ENCODE measurements at regions not wholly inside any gene's neighbourhood (a gene's known extent, or its start where the extent isn't known, plus 50 kb on each side); places are given as distances from the start of the nearest gene placed in this dataset.
A peak's percentile ranks its signal among the peaks of the same experiment; 100 is the strongest.
"Not testable (repeated sequence)": the region's sequence is repeated elsewhere in the genome, so short reads cannot be mapped to it uniquely, and the experiment has no call there.

- DNase-seq (ENCODE audit: low spot score), result no peak
Observed at GRCh38 chr4:83779103-83780052, 243.5 kb downstream of the GPAT3 start.

GRCh38 chr4:83772685-83773084, 236.8 kb downstream of the GPAT3 start:
- no peak for DNase-seq (ENCODE audit: low spot score)

- DNase-seq (ENCODE audit: low spot score), result peak; percentile 84
Observed at GRCh38 chr4:83771113-83771705, 235.3 kb downstream of the GPAT3 start.

DNA sequence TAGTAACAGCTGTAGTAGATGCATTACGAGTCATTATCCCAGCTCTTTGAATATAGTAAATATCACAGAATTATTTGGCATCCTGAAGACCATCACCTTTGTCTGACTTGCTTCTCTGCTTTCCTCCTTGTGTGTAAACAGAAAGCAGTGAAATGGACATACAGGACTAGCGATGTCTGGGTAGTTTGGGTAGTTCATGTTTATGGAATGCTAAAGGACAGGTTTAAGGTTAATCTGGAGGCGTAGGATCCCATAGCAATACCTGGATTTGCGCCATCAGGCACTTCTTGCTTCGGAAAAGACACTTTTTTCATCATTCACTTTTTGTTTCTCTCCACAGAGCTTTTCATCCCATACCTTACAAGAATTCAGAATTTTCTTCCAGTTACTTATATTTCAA, 232.2 kb downstream of the GPAT3 start:
- no peak for DNase-seq (ENCODE audit: low spot score)

DNA sequence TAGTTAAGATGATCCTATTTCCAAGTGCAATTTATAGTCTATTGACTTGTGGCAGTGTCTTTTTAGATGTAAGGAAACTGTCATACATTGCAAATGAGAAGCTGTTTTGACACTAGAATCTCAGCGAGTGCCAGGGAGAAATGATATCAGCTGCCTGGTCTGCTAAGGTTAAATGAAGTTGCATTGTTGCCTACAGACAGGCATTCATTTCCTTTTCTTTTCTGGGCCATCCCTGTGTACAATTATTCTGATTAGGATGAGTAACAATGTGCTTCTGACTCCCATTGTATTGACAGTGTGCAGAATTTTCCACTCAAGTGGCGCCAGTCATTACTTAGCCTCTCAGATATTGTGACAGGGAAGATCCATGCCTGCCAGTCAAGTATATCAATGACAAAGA, 231.2 kb downstream of the GPAT3 start:
- DNase-seq (ENCODE audit: low spot score), result no peak

GRCh38 chr4:83759611-83760010, 223.7 kb downstream of the GPAT3 start:
- DNase-seq (ENCODE audit: low spot score), result no peak

- no peak for DNase-seq (ENCODE audit: low spot score)
Observed at GRCh38 chr4:83758285-83758684, 222.4 kb downstream of the GPAT3 start.

DNA sequence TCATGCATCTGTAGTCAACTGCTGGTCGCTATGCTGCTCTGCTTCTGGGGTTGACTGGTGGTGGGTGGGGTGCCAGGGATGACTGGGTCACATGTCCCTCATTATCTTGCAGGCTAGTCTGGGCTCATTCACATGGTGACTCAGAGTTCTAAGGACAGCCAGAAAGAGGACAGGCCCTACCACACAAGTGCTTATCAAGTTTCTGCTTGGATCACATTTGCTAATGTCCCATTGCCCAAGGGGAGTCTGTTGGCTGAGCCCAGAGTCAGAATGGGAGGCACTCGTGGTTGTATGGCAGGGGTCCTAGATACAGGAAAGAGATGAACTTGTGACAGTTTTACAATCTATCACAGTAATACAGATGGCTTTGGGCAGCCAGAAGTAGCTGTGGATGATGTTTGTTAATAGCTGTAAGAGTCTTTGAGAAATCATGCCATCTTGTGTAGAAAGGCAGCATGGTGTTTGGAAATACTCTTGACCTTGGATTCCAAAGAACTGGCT, 221.3 kb downstream of the GPAT3 start:
- DNase-seq (ENCODE audit: low spot score), result peak; percentile 19

DNA sequence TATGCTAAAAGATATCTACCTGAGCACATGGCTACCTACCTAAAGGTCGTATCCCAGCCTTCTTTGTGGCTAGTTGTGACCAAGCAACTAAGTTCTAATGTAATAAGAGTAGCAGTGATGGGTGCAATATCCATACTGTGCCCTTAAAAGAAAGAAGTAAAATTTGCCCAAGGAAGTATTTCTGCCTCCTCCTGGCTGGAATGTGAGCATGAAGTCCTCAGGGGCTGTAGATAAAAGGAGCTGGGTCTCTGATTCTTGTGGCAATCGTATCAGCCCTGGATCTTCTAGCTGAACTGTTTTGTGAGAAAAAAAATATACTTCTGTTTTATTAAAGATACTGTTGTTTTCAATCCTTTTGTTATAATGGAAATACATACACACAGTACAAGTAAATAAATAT, 217.4 kb downstream of the GPAT3 start:
- no peak for DNase-seq (ENCODE audit: low spot score)

- DNase-seq (ENCODE audit: low spot score), result no peak
Observed at GRCh38 chr4:83751336-83751949, 215.5 kb downstream of the GPAT3 start.

DNA sequence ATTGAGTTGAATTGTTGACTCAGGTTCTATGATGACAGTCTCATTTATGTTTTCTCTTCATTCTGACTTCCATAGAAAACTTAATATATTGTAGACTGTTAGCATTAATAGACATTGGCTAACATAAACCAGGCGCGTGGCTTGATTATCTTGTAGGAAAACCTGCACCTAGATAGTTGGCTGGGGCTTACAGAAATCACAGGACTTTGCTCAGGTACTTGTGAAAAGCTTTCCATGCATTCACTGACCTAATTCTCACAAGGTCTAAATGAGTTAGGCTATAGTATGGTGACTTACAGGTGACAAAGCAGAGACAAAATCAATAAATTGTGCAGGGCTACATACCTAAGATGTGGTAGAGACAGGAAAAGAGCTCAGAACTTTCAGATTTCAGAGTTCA, 212.8 kb downstream of the GPAT3 start:
- DNase-seq (ENCODE audit: low spot score), result no peak

GRCh38 chr4:83738895-83739294, 203.0 kb downstream of the GPAT3 start:
- DNase-seq (ENCODE audit: low spot score), result no peak

- no peak for DNase-seq (ENCODE audit: low spot score)
Observed at GRCh38 chr4:83734576-83734975, 198.7 kb downstream of the GPAT3 start.

DNA sequence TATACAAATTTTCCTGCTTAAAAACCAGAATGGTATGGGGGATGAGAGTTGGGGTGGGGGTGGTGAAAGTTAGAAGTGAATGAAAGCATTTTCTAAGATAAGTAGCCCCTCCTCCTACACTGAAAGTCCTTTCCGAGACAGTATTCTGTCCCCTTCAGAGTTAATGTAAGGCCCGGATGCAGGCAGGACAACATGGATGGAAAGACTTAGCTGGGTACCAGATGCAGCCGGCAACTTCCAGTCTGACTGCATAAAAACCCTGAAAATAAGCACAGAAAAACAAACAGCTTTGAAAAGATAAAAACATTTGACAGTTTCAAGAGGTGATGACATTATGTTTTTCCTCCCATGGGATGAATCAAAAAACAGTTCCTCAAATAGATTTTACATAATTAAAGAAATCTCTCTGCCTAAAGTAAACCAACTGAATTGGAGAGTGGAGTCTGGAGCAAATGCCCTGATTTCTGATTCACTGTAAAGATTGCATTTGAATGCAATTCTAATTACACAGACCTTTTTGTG, 196.3 kb downstream of the GPAT3 start:
- DNase-seq (ENCODE audit: low spot score), result no peak

GRCh38 chr4:83731609-83732008, 195.7 kb downstream of the GPAT3 start:
- DNase-seq (ENCODE audit: low spot score), result no peak

DNA sequence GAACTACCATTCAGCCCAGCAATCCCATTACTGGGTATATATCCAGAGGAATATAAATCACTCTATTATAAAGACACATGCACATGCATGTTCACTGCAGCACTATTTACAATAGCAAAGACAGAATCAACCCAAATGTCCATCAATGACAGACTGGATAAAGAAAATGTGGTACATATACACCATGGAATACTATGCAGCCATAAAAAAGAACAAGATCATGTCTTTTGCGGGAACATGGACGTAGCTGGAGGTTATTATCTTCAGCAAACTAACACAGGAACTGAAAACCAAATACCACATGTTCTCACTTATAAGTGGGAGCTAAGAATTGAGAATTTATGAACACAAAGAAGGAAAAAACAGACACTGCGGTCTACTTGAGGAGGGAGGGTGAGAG, 195.1 kb downstream of the GPAT3 start:
- not testable (repeated sequence) for DNase-seq (ENCODE audit: low spot score)

GRCh38 chr4:83728191-83728590, 192.3 kb downstream of the GPAT3 start:
- DNase-seq (ENCODE audit: low spot score), result no peak

DNA sequence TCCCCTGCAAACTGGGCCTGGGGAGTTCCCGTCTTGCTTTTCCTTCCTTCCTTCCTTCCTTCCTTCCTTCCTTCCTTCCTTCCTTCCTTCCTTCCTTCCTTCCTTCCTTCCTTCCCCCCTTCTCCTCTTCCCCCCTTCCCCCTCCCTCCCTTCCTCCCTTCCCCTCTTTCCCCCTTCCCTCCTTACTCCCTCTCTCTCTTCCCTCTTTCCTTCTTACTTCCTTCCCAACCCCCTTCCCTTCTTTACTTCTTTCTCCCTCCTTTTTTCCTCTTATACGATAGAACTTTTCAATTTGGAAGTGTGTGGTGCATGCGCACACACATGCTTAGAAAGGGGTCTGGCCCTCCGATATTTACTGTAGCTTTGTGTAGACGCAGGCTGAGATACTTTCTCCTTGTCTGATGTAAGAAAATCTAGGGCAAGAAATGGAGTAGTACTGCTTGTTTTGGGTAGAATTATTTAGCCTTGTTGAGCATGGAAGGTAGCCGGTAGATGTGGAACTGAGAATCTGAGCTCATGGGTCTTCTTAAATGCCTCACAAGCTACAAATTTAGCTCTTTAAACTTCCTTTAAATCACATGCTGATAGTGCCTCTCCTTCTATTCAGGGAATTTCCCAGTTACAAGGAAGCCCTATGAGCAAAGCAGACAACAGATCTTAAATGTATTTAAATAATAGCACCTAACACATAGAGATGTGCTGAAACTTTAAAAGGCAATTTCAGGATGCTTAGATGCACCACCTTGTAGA, 189.6 kb downstream of the GPAT3 start:
- DNase-seq (ENCODE audit: low spot score), result no peak

GRCh38 chr4:83724485-83725335, 188.8 kb downstream of the GPAT3 start:
- DNase-seq (ENCODE audit: low spot score), result no peak

DNA sequence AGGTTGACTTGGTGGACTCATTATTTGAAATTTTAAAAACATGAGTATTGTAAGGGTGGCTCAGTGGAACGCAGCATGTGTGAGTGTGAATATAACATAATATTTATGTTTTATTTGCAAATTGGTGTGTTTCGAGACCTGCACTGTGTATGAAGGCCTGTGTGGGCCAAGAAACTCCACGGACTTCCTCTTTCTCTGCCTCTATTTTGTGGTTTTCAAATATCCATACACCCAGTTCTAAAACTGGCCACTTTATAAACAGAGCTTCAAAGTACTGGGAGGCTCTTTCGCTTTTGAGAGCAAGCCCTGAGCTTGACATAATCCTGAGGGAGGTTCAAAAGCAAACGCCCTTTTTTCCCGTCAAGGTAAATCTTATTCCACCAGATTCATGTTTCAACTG, 187.7 kb downstream of the GPAT3 start:
- no peak for DNase-seq (ENCODE audit: low spot score)

DNA sequence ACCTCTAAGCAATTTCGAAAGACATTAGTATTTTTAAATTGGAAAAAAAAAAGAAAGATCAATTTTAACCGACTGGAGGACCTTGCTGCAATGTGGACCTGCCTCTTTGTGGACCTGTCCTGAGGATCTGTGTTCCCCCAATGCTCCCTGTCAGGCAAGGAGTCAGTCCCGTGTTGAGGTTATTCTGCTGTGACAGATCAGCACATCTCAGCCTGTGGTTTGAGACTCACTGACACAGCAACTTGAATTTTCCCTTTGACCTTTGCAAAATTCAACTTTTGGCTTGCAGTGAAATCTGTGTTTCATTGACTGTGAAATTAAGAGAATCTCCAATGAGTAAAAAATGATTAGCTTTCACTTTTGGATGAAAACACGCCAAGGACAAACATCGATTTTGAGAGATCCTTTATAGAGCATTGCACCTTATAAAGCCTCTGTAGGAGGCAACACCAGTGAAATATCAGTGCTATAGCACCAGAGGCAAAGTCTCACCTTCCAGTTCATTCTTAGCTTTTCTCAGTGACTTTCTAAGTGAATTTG, 186.9 kb downstream of the GPAT3 start:
- DNase-seq (ENCODE audit: low spot score), result no peak
